ENCODE measurements at regions not wholly inside any gene's neighbourhood (a gene's known extent, or its start where the extent isn't known, plus 50 kb on each side); places are given as distances from the start of the nearest gene placed in this dataset.
"Not testable (repeated sequence)": the region's sequence is repeated elsewhere in the genome, so short reads cannot be mapped to it uniquely, and the experiment has no call there.

DNA sequence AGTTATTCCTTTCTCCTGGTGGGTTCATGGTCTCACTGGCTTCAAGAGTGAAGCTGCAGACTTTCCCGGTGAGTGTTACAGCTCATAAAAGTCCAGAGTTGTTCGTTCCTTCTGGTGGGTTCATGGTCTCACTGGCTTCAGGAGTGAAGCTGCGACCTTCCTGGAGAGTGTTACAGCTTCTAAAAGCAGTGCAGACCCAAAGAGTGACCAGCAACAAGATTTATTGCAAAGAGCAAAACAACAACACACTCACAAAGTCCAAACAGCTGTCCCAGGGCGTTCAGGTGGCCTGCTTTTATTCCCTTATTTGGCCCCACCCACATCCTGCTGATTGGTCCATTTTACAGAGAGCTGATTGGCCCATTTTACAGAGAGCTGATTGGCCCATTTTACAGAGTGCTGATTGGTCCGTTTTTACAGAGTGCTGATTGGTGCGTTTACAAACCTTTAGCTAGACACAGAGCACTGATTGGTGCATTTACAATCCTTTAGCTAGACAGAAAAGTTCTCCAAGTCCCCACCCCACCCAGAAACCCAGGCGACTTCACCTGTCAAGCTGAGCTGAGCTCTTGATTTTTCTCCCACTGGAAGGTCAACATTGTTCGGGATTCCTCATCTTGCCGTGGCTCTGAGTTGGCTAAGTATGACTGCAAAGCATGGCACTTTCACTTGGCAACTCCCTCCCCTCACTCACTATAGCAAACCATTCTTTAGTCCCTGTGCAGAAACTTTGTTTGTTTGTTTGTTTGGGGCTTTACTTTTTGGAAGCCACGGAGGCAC is 87.3 kb upstream of the EEPD1 start:
- not testable (repeated sequence) for DNase-seq (ENCODE audit: low spot score)

DNA sequence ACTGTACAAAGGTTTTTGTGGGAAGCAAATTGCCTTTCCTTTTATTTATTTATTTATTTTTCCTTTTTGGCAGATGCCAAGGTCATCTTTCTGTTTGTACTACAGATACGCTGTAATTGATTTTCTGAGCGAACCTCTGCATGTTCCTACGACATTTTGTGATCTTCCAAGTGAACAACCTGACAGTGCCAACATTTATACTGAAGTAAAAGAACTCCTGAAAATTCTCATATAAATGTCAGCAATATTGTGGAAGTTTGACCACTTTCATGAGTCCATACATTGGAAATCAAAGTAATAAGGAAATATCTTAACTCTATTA is 86.8 kb upstream of the EEPD1 start:
- no peak for DNase-seq (ENCODE audit: low spot score)

DNA sequence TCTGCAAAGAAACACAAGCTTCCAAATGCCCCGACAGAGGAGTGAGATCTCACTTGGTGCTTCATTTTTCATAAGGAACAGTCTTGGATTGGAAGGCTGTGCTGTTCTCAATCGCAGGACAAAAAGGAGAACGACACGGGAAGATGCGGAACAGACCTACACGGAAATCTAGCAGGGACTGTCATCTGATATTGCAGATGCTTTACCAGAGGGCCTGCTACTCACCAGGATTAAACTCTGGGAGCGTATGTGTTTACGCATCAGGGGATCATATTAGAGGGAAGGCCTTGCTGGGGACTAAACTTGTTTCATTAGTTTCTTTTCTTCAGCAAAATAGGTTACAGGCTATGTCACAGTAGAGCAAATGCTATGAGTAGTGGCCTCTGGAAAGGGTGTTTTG is 82.8 kb upstream of the EEPD1 start:
- no peak for DNase-seq (ENCODE audit: low spot score)

- DNase-seq (ENCODE audit: low spot score) = no peak
These were observed 81.4 kb upstream of the EEPD1 start for GRCh38 chr7:36071605-36072004.

DNA sequence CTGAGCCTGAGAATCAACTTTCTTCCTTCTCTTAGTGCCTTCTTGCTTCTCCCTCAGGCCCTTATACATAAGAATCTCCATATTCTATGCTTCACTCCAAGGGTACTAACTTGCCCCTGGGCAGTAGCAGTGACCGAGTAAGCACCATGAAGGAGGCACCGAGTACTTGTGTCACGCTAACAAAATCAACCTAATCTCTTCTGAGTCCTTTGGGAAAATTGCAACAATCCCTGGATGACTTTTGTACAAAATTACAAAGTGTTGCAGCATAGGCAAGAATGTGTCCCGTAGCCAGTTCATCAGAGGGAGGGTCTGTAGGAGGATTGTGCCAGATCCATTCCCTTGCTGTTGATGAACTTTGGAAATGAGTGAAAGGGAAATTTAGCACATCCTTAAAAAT is 80.4 kb upstream of the EEPD1 start:
- DNase-seq (ENCODE audit: low spot score) = no peak

- DNase-seq (ENCODE audit: low spot score) = no peak
These were observed 77.5 kb upstream of the EEPD1 start for GRCh38 chr7:36075561-36075960.

GRCh38 chr7:36076074-36076473 is 77.0 kb upstream of the EEPD1 start:
- DNase-seq (ENCODE audit: low spot score) = no peak

DNA sequence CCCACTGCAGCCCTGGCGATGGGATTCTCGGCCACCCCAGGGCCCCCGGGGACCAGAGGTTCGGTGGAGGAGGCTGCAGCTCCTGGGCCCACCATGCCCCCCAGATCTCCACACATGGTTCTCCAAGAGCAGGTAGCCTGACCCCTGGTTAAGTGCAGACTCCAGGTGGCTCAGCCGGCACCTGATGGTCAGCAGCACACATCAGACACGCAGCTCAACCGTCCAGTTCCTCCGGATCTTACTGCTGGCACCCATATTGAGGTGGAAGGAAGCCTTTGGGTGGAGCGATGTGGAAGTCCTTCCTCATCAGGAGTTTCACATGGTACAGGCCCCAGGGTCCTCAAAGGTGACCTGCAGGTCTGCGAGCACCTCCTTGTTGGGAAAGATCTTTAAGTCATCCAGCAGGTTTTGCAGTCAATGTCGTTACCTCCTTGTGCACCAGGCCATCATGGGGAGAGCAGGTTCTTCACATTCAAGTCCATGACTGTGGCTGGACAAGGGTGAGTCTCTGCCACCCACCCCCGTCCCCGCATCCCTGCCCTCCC is 74.2 kb upstream of the EEPD1 start:
- DNase-seq (ENCODE audit: low spot score) = no peak

GRCh38 chr7:36079446-36080025 is 73.5 kb upstream of the EEPD1 start:
- DNase-seq (ENCODE audit: low spot score) = peak; percentile 78

DNA sequence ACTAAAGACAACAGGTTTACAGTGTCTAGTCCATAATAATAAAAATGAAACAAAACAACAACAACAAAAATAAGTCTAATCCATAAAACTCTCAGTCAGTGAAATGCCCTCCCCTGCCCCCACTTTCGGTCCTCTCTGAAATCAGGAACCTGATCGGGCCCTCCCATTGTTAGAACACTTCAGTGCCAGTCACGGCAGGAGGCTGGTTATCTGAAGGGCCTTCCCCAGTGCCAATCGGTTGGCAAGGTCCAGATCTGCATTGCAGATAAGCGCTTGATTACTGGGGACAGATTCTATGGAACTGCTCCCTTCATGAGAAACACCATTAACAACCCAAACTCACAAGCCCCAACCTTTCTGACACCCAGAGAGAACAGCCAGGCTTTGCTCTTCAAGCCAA is 72.2 kb upstream of the EEPD1 start:
- DNase-seq (ENCODE audit: low spot score) = no peak

DNA sequence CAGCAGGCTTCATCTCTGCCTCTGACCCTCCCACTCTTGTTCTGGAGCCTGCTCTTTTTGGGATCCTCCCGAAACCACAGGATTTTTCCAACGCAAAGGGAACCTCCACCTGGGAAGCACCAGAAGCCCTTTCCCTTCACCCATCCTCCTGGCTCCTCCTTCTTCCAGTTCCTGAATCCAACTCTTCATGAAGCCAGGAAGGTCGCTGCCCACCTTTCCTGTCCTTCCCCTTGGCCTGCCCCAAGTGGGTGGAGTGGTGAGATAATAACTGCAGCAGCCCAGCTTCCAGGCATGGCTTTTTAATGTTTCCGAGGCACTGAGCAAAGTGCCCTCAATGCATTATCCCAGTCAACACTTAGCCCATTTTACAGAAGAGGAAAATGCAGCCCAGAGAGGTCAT is 70.8 kb upstream of the EEPD1 start:
- no peak for DNase-seq (ENCODE audit: low spot score)

DNA sequence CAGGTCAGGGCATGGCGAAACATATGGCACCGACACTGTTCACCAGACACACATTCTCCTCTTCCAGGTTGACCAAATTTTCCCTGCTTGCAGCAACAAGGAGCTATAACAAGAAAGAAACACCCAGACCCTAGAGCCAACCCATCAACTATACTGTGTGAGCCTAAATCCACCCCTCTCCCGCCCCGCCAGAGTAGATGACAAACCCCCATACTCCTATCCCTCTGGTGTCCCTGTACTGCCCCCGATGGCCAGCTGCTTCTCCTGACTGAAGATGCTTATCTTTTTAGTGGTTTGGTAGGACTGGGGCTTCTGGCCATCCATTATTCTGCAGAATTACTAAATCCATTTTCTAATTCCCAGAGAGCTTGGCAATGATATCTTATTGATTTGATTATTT is 70.1 kb upstream of the EEPD1 start:
- no peak for DNase-seq (ENCODE audit: low spot score)

- no peak for DNase-seq (ENCODE audit: low spot score)
These were observed 69.3 kb upstream of the EEPD1 start for GRCh38 chr7:36083626-36084380.

GRCh38 chr7:36084485-36085091 is 68.5 kb upstream of the EEPD1 start:
- DNase-seq (ENCODE audit: low spot score) = peak; percentile 97

DNA sequence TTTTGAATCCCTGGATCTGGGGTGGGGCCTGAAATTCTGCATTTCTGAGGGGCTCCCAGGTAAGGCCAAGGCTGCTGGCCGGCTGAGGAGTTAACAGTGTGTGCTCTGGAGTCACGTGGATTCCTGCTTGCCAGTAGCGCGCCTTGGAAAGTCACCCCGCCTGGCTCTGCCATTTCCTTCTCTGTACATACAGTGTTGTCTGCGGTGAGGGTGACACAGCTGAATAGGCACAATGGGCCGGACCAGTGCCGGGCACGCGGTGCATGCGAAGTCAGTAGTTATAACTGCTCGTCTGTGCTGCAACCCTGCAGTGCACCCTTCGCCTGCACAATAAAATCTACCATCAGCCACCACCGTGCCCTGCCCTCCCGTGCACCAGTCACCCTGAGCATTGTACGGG is 68.0 kb upstream of the EEPD1 start:
- peak; percentile 87 for DNase-seq (ENCODE audit: low spot score)

DNA sequence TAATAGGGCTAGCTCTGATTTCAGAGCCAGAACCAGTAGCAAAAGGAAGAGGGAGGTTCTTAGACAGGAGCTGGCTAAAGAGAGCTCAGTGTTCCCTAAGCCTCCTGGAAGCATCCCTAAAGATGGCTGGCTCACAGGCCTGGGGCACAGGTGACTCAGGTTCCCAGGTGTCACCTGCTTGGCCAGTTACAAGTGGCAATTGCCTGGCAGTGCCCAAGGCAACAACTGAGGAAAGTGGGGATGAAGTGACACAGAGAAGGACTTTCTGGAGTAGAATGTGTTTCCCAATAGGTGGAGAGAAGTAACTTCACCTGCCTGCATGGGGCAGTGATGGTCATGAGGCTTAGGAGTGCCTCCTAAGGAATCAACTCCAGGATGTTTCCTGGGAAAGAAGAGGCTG is 66.5 kb upstream of the EEPD1 start:
- peak; percentile 5 for DNase-seq (ENCODE audit: low spot score)

GRCh38 chr7:36088553-36088952 is 64.5 kb upstream of the EEPD1 start:
- no peak for DNase-seq (ENCODE audit: low spot score)

GRCh38 chr7:36088966-36089365 is 64.1 kb upstream of the EEPD1 start:
- DNase-seq (ENCODE audit: low spot score) = no peak

DNA sequence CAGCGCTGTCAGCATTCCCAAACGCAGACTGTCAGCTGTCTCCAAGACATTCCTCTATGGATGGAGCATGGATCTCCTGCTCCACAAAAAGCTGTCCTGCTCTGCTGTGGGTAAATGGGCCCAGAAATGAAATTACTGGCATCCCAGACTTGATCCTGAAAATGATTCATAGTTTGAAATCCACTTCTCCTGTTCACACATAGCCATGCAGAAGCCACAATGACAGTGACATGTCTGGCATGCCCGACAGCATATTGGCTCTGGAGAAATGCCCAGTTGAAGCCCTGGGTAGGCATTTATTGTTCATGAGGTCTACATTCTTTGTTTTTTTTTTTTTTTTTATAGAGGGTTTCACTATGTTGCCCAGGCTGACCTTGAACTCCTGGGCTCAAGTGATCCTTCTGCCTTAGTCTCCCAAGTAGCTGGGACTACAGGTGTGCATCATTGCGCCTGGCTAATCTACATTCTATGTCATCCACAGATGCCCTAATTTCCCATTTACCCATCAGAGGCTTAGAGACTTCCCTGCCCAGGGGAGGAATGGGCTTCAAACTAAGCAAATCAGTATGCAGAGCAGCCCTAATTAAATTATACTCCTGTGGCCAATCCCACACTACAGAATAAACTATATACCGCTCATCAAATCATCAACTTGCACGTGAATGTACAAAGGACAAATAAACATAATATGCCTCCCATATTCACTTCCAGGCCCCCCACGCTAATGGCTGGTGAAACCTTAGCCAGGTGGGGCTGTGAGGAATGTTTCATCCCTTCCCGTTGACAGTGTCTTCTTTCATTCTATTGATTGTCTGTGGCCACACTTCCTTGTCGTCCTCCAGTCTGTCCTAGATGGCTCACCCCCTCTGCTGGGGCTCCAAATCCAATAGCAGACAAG is 61.8 kb upstream of the EEPD1 start:
- DNase-seq (ENCODE audit: low spot score) = peak; percentile 45

- no peak for DNase-seq (ENCODE audit: low spot score)
These were observed 61.2 kb upstream of the EEPD1 start for GRCh38 chr7:36091874-36092176.

GRCh38 chr7:36092221-36092771 is 60.8 kb upstream of the EEPD1 start:
- no peak for DNase-seq (ENCODE audit: low spot score)

All from kidney tubule cell (primary cell).